GM19395 (cell line): ENCODE measurements at regions not wholly inside any gene's neighbourhood (a gene's known extent, or its start where the extent isn't known, plus 50 kb on each side); places are given as distances from the start of the nearest gene placed in this dataset.

ENCODE experiments used
- ATAC-seq: cut with Tn5 transposase; IDR thresholded peaks from one replicate; pipeline ENCODE4 v1.9.1; 2021; ENCODE audit warnings: mild to moderate bottlenecking, moderate library complexity; ENCODE audit not compliant: unreplicated experiment

DNA sequence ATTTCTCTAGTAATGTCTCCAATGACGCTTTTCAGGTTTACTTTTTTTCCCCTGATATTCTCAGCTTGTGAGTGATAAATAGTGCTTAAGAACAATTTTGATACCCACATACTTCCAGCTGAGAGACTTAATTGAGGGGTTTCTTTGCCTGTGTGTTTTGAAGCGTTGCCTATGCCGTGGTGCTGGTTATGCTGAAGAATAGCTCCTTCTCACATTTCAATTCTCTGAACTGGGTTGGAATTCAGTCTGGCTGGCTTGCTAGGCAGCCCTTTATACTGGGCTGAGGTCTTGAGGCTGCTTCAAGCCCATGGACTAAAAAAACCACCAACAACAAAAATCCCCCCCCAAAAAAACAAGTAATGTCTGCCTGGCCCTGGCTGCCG, 87.4 kb downstream of the CHST2 start:
- peak; percentile 20 for ATAC-seq

DNA sequence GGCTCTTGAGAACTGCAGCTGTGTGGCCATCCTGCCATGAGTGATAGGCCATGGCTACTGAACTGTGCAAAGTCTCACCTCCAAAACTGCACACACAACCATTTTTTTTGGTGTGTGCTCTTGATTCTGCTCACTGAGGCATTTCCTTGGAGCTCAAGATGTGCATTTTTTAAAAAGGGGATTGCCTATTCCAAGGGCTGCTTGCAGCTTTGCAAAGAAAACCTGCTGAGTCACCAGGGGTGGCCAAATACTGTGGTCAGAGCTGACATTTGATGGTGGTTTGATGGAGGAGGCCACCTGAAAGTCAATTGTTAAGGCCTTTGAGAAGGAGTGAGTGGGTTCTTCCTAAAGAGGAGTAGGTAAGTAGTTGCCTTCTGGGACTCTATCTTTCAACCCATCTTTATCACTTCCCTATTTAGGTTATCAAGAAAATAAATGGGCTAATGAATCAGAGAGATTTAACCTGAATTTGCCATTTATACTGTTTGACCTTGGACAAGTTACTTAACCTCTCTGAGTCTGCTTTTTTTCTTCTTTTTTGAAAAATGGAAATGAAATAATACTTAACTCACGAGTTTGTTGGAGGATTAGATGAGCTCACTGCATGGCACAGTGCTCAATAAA, 87.9 kb downstream of the CHST2 start:
- ATAC-seq, result peak; percentile 76

DNA sequence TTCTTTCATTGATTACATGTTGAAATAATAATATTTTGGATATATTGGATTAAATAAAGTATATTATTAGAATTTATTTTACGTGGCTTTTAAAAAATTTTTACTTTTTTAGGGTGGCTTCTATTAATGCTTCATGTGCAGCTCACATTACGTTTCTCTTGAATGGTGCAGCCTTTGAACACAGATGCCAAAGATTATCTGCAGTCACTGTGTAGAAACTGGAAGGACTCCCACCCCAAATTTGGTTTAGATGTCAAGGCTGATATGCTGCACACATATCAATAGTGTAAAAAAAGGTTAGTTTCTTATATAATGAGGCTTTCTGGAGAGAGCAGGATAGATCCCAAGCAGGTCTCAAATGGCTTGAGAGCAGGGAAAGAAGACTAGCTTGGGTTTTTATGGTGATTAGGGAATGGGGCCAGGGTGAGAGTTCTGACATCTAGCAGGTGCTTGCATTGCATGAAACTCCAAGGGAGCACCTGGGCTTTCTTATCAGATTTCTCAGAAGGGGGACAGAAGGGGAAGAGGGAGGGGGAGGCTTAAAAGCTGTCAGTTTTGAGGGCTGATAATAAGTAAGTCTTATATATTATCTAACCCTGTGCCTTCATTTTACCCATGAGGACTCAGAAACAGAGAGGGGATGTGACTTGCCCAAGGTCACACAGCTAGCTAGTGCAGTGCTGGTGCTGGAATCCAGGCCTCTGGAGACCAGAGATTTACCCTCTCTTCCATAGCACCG, 89.6 kb downstream of the CHST2 start:
- no peak for ATAC-seq

DNA sequence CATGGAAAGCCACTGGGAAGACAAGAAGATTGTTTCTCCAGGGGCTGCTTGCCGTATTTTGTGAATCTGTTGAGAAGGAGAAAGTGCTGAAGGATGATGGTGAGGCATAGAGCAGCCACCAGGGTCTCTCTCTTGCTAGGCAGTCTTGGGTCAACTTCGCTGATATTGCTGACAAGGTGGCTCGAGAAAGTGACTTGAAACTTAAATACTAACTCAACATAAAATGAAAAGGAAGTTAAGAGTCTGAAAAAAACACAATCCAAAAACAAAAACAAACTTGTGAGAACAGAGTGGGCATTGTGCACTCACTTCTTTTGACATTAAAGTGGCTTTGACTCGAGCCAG, 90.1 kb downstream of the CHST2 start:
- ATAC-seq, result no peak

DNA sequence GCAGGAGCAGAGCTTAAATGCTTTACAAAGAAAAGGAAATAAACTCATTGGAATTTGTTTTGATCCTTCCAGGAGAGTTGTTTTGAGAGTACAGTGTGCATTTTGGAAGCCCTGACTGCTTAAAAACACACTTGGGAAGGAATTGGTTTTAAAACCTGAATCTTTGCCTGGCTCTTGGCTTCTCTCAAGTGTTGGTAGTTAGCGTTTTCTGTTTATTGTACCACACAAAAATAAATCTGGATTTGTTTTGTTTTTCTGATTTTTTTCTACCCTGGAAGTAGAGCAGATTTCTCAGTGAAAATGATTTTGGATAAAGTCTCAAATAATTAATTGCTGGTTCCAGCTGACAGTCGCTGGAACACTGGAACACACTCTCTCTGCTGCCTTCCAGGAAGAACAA, 90.6 kb downstream of the CHST2 start:
- ATAC-seq, result no peak

DNA sequence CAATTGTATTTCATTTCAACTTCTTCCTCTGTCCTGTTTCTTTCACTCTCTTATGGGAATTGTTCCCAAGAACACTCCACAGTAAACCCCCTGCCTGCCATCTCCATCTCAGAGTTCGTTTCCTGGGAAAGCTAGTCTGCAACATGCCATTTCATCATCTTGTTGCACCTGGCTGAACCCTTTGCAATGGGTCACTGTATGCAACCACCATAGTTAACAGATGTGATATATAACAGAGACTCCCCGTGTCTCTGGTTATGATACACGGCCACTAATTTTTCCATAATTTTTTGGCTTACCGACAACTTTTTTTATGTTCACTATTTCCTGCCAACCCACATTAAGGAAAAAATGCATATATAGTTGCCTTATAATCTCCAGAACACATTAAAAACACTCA, 95.5 kb downstream of the CHST2 start:
- ATAC-seq, result no peak
